HG03045 (cell line): ENCODE measurements at regions not wholly inside any gene's neighbourhood (a gene's known extent, or its start where the extent isn't known, plus 50 kb on each side); places are given as distances from the start of the nearest gene placed in this dataset.
"Not testable (repeated sequence)": the region's sequence is repeated elsewhere in the genome, so short reads cannot be mapped to it uniquely, and the experiment has no call there.

Source experiments
- ATAC-seq: cut with Tn5 transposase; IDR thresholded peaks from one replicate; pipeline ENCODE4 v1.9.1; 2021; ENCODE audit warnings: mild to moderate bottlenecking, moderate library complexity; ENCODE audit not compliant: unreplicated experiment

DNA sequence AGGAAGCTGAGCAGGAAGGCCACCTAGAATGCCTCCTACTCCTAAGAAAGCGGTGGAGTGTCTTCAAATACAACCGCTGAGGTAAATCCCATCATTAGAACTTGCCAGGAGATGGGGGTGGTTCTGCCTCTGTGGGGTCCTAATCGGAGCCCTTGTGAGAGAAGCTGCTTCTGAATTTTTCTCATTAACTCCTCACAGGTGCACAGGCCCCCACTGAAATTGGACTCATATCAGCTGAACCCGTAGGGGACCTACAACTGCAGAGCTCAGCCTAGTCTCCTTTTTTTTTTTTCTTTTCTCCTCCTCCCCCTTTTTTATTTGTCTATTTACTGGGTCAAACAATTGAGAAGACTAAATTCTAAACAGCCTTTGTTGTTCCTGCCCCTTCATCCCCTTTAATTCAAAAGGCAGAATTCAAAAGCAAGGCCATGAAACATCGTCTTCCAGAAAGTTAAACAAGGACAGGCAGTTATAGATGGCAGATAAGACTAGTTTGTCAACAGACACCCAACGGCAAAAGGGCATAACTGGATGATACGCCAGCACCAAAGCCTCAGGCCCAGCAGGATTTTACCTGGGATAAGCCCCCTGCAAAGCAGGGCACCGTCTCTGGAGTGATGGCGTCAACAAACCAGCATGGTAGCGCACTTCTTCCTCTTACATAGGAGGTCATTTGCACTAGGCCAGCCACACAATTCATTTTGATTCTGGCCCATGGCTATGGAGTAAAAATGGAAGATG is 213.7 kb upstream of the HES1 start:
- no peak for ATAC-seq

DNA sequence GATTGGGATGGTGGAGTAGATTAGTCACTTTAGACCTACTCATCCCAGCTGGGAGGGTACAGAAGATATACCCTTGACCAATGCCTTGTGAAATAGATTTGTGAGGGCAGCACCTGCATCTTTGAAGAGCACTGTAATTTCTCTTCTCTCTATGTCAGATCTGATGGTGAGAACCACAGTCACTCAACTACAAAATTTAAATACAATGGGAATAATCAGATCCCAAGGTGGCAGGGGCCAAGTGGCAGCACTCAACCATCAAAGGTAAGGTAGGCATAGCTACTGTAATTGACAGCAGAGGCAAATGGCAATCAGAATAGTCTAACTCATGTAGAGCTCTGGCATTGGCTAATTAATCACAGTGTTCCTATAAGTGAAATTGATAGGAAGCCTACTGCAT is 212.0 kb upstream of the HES1 start:
- not testable (repeated sequence) for ATAC-seq

DNA sequence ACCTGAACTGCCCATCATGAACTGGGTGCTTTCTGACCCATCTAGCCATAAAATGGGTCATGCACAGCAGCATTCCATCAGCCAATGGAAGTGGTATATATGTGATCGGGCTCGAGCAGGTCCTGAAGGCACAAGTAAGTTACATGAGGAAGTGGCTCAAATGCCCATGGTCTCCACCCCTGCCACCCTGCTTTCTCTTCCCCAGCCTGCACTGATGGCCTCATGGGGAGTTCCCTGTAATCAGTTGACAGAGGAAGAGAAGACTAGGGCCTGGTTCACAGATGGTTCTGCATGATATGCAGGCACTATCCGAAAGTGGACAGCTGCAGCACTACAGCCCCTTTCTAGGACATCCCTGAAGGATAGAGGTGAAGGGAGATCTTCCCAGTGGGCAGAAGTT is 209.9 kb upstream of the HES1 start:
- ATAC-seq: not testable (repeated sequence)

DNA sequence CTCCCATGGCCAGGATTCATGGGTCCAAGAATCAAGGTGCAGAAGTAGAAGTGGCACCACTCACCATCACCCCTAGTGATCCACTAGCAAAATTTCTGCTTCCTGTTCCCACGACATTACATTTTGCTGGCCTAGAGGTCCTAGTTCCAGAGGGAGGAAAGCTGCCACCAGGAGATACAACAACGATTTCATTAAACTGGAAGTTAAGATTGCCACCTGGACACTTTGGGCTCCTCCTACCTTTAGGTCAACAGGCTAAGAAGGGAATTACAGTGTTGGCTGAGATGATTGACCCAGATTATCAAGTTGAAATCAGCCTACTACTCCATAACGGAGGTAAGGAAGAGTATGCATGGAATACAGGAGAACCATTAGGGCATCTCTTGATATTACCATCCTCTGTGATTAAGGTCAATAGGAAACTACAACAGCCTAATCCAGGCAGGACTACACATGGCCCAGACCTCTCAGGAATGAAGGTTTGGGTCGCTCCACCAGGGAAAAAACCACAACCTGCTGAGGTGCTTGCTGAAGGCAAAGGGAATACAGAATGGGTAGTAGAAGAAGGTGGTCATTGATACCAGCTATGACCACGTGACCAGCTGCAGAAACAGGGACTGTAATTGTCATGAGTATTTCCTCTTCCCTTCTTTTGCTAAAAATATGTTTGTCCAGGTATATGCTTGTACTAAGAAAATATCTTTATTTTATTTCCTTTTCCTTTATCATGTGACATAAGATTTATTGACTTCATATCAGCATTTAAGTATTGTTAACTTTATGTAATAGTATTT is 208.3 kb upstream of the HES1 start:
- ATAC-seq: not testable (repeated sequence)

DNA sequence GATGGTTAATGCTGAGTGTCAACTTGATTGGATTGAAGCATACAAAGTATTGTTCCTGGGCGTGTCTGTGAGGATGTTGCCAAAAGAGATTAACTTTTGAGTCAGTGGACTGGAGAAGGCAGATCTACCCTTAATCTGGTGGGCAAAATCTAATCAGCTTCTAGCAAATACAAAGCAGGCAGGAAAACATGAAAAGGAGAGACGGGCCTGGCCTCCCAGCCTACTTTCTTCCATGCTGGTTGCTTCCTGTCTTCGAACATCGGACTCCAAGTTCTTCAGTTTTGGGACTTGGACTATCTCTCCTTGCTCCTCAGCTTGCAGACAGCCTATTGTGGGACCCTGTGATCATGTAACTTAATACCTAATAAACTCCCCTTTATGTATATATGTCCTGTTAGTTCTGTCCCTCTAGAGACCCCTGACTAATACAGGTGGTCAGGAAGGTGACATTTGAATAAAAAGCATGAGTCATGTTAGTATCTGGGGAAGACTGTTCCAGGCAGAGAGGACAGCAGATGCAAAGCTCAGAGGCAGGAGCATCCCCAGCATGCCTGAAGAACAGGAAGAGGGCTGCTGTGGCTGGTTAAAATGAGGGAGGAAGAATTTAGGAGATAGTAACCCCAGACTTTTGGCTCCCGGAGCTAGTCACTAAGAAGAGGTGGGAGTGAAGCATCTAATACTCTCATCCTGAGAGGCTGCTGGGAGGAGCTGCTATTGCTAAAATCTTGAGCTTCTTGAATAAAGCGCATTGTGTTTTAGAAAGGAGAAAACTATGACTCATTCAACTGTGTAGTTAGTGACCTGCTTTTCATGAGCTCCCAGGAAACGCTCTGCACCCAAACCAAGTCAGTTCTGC is 207.4 kb upstream of the HES1 start:
- ATAC-seq: no peak

DNA sequence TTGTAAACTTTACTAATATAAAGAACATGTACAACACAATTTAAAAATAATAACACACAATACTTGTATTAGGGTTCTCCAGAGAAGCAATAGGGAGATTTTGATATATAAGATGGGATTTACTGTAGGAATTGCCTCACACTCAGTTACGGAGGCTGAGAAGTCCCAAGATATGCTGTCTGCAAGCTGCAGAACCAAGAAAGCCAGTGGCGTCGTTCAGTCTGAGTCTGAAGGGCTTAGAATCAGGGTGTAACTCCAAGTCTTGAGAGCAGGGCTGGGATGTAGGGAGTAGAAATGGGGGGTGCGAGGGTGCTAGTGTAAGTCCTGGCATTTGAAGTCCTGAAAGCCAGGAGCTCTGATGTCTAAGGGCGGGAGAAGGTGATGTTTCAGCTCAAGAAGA is 206.6 kb upstream of the HES1 start:
- ATAC-seq: no peak

DNA sequence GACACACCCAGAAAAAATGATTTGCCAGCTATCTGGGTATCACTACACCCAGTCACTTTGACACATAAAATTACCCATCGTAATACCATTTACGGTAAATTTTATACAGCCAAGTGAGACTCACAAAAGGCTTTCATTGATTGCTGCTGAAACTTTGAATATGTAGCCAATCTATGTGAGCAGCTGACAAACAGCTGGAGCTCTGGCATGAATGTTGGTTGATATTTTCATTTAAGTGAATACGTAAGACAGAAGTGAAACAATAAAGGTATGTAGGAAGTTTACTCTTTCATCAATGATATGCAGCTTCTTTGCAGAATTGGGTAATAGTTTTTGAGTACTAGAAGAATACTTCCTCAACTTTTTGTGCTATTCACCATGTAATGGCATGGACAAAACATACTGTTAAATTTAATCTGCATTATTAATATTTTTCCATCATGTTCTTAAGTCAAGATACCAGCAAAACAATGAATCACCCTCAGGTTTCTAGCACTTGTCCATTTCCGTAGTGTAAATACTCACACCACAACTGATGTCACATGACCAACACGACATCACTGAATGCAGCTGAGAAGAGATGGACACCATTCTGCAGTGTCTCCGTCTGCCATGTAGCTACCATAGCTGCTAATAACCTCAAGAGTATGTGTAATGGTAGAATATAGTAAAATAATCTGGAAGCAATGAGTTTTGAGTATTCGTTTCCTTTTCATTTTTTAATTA is 205.9 kb upstream of the HES1 start:
- no peak for ATAC-seq

DNA sequence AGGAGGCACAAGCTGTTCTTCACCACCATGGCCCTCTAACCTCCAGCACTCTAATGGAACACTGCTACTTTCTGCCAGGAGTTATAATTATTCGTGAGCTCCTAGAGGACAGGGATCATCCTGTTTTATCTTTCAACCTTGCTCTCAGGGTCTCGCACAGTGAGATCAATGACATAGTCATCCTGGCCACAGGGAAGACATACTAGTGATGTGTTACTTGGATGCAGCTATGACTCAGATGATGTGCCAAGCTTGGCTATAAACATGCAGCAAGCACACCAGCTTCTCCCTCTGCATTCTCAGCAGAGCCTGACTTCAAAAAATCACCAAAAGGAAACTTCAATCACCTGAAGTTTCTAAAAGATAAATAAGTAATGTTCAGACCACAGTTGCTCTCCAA is 203.8 kb upstream of the HES1 start:
- ATAC-seq: no peak

DNA sequence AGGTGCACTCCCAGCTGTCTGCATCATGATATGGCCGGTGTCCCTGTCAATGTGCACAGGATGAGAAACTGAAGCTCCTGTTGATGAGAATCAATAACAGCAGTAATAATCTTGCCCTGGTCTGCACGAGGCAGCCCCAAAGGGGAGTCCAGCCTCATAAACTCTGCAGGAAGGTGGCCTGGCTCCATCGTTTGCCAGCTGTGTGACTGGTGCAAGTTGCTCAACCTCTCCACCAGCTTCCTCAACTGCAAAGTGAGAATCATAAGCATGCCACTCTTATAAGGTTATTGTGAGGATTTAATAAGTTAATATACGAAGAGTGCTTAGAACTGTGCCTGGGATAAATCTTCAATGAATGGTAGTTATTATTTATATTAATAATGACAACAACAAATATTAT is 203.4 kb upstream of the HES1 start:
- no peak for ATAC-seq

DNA sequence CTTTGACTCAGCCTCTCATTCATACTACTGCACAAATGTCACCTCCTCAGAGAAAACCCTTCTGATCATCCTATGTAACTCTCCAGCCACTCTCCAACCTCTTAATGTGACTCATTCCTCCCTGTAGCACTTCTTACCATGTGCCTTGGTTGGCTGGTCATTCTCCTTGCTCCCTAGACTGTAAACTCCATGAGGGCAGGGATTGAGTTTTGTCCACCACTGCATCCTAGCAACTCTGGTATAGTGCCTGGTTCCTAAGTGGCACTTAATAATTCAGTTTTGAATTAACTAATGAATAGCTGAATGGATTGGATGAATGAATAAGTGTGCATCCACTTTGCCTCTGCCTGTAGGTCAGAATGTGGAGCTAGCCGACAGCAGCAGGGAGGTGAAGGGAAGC is 202.5 kb upstream of the HES1 start:
- no peak for ATAC-seq

DNA sequence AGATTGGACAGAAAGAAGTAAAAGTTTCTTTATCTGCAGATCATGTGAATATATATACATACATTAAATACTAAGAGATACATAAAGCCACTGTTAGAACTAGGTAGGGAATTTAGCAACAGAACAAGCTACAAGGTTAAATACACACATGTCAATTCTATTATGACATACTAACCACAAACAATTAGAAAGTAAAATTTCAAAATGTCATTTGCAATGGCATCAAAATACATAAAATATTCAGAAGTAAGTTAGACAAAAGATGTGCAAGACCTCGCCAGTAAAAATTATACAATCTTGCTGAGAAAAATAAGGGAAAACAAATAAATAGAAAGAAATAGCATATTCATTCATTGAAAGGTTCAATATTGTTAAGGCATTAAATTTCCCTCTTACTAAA is 200.0 kb upstream of the HES1 start:
- no peak for ATAC-seq

DNA sequence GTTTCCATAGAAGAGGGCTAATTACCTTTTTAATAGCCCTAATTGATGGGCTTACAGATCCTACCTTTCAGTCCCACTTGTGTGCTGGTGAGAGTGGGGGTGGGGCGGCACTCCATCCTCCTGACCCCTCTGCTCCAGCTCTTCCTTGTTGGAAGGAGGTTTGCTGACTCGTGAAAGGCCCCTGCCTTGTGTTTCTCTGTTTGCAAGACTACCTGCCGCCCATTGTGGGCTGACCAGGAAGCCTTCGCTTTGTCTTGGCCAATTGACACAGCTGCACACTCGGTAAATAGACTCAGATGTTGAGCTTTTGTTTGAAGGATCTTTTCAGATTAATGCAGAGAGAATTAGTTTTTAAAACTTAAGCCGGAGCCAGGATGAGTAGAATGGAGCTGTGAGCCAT is 197.3 kb upstream of the HES1 start:
- no peak for ATAC-seq

DNA sequence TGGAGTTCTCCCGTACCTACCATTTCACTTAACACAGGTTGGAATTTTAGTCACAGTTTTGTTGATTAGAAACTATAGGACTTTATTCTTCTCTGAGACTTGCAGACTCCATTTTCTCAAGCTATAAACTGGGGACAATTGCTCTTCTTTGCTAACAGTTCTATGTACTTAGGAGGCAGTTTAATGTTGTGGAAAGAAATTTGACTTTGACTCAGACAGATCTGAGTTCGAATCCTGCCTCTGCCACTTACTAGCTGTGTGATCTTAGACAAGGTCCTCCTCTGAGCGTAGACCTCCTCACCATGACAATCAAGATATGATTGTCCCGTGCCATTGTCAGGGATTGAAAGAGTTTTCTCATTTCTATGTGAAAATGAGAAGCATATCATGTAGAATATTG is 196.4 kb upstream of the HES1 start:
- ATAC-seq: no peak

DNA sequence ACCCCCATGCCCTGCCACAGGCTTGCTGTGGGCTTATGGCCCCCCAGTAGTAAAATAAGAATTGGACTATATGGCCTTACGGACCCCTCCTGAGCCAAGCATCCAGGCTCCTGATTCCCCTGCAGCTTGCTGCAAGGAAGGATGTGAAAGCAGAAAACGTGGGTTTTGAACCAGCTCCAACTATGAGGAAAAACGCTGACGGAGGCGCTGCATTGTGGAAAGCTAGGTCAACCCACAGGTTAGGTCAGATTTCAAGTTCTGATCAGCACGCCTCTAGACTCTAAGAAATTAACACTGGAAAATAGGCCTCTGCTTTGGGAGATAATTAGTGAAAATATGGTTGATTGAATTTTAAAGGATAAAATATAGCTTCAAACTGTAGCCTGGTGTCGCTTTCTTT is 195.4 kb upstream of the HES1 start:
- no peak for ATAC-seq

DNA sequence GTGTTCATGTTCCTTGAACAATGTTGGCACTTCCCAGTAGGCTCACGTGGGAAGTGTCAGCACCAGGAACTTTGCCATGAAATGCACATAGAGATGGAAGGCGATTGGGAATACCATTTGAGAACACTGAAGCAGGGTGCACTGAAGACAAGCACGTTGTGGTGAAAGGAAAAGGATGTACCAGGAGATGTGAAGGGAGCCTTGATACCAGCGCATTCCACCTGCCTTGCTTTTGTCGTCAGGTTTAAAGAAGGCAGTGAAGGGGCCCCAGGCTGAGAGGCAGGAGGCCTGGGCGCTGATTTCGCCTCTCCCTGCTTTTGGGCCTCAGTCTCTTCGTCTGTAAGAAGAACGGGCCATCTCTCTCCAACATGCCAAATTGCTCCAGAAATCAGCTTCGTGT is 194.5 kb upstream of the HES1 start:
- no peak for ATAC-seq

DNA sequence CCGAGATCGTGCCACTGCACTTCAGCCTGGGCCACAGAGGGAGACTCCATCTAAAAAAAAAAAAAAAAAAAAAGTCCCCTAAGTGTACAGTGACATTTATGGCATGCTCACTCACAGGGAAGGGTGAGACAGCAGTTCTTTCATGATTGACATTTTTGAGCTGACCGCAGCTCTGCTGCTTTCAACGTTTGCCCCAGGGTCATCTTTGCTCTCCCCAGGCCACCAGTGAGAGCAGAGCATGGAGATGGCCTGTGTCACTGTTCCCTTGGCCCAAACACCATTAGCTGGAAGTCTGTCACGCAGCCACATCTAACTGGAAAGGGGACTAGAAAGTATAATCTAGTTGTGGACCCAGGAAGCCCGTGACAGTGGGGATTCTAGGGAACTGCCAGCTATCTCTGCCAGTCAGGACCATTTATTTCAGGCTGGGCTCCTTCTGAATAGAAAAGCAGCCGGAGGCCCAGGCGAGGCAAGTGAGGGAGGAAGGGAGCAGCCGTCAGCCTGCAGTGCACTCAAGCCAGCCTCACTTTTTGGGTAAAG is 193.4 kb upstream of the HES1 start:
- no peak for ATAC-seq

DNA sequence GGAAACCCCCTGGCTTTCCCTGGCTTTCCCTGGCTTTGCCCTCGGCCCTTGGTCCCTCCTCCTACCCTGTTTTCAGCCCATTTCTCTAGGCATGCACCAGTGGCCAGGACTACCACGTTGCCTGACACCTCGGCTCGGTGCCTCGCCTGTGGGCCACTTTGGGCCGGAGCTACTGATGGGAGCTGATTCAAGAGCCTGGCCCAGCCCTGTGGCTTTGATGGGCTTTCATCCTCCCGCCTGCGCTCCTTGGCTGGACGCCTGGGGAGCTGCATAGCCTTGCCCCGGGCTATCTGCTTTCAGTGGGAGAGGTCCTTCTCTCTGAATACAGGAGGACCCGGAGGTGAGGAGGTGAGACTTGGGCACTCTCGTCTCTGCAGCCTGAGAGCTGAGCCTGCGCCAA is 192.7 kb upstream of the HES1 start:
- ATAC-seq: no peak

DNA sequence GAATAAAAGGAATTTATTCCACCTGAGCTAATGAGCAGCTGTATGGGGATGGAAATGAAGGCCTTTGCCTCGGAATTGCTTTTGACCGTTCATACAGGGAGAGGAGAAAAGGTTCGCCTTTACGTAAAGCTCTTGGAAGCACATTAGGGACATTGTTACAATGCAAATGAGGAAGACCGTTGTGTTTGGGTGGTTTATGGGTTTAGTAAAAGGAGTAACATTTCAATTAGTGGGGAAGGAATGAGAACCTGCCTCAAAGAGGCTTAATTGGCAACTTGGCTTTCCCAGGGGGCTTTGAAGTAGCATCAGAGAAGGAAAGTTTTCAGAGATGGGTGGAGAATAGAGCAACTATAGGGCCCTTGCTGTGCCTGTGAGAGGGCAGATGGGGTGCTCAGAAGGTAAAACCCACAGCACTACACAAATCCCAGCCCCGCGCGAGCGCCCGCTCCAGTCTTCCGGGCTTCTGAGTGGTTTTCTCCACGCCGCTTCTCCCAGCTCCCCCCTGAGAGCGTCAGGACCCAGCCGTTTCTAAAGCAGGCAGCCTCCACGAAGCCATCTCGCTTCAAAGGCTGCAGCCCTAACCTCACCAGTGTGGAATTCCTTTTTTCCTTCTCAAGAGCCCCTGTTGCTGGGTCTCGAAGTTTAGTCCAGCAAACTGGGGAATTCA is 192.0 kb upstream of the HES1 start:
- no peak for ATAC-seq

DNA sequence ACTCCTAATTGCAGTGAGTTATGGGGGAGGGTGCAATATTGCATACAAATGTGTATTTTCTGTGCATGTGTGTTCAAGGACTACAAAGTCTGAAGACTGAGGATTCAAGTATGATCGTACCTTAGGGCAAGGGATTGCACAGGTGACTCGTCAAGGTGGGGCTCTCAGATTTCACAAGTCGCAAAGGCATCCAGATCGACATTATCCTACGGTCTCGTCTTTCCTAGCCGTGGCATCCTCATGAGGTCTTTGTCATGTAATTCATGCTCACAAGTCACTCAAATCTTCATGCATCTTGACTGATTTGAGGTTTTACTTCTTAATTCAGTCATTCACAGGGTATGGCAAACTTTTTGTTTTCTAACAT is 191.4 kb upstream of the HES1 start:
- no peak for ATAC-seq

DNA sequence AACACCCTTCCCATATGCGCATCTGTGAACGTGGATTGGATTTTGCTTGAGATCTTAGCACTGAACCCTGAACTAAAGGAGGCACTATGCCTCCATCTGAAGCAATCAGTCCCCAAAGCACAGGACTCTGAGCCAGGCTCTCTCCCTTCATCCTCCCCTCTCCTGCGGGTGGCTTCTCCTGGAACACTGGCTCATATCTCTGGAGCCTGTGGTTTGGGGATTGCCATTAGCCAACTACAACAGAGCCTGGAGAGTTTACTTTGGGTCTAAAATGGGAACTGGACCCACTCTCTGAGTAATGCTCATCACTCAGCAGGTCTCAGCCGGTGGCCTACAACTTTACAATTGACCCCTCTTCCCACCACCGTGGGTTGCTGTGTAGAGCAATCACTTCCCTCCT is 190.8 kb upstream of the HES1 start:
- no peak for ATAC-seq
